Ishikawa (cell line): ENCODE measurements at regions not wholly inside any gene's neighbourhood (a gene's known extent, or its start where the extent isn't known, plus 50 kb on each side); places are given as distances from the start of the nearest gene placed in this dataset.

Experiments used
- CEBPB ChIP-seq: IDR thresholded peaks from 2 replicates; pipeline ENCODE4 v1.6.1; 2012
- EP300 ChIP-seq: IDR thresholded peaks from 2 replicates; pipeline ENCODE4 v1.6.1; 2012; ENCODE audit warnings: borderline replicate concordance
- FOXM1 ChIP-seq: IDR thresholded peaks from 2 replicates; pipeline ENCODE4 v1.6.1; 2012; ENCODE audit warnings: low read depth, borderline replicate concordance
- NFIC ChIP-seq: IDR thresholded peaks from 2 replicates; pipeline ENCODE4 v1.6.1; 2012
- RAD21 ChIP-seq: IDR thresholded peaks from 2 replicates; pipeline ENCODE4 v1.6.1; 2012; ENCODE audit warnings: low read depth
- TAF1 ChIP-seq: IDR thresholded peaks from 2 replicates; pipeline ENCODE4 v1.6.1; 2012; ENCODE audit warnings: low read depth, mild to moderate bottlenecking
- ZBTB7A ChIP-seq: IDR thresholded peaks from 2 replicates; pipeline ENCODE4 v1.6.1; 2012; ENCODE audit warnings: low read depth
- TF ChIP-seq, protein P1 (sequence below): IDR thresholded peaks from 2 replicates; pipeline ENCODE4 v1.6.1; 2012; ENCODE audit warnings: low read depth, mild to moderate bottlenecking
- TF ChIP-seq, protein P2 (sequence below): IDR thresholded peaks from 2 replicates; pipeline ENCODE4 v1.6.1; 2012

DNA sequence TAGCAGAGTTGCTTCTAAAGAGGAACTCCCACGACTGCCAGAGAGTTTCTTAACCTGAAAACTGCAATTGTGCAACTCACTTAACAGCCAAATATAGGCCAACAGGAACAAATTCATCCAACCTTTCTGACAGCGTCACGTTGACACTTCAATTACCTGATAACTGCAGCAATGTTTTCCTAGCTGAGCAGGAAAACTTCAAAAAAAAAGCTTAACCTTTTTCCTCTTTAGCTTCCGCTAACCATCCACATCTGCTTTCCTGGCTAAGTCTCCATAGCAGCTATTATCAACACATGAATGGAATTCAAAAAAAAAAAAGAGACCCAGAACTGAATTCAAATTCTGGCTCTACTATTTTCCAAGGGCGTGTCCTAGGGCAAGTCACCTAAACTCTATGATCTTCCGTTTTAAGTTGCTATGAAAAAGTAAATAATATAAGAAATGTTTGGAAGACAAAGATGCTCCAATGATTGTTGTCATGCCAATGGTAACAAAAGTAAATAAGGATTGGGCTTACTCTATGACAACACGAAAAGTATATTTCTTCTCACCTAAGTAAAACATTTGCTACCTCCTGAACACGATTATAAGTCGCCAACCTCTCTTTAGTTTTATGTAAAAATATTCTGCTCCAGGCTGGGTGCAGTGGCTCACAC lies 524.6 kb upstream of the JARID2 start:
- TF ChIP-seq NFIC (no peak), TAF1 (no peak), CEBPB (no peak), RAD21 (no peak), ZBTB7A (no peak), FOXM1 (no peak), EP300 (no peak)
- TF ChIP-seq, protein P1, sequence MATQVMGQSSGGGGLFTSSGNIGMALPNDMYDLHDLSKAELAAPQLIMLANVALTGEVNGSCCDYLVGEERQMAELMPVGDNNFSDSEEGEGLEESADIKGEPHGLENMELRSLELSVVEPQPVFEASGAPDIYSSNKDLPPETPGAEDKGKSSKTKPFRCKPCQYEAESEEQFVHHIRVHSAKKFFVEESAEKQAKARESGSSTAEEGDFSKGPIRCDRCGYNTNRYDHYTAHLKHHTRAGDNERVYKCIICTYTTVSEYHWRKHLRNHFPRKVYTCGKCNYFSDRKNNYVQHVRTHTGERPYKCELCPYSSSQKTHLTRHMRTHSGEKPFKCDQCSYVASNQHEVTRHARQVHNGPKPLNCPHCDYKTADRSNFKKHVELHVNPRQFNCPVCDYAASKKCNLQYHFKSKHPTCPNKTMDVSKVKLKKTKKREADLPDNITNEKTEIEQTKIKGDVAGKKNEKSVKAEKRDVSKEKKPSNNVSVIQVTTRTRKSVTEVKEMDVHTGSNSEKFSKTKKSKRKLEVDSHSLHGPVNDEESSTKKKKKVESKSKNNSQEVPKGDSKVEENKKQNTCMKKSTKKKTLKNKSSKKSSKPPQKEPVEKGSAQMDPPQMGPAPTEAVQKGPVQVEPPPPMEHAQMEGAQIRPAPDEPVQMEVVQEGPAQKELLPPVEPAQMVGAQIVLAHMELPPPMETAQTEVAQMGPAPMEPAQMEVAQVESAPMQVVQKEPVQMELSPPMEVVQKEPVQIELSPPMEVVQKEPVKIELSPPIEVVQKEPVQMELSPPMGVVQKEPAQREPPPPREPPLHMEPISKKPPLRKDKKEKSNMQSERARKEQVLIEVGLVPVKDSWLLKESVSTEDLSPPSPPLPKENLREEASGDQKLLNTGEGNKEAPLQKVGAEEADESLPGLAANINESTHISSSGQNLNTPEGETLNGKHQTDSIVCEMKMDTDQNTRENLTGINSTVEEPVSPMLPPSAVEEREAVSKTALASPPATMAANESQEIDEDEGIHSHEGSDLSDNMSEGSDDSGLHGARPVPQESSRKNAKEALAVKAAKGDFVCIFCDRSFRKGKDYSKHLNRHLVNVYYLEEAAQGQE = no peak
- TF ChIP-seq, protein P2, sequence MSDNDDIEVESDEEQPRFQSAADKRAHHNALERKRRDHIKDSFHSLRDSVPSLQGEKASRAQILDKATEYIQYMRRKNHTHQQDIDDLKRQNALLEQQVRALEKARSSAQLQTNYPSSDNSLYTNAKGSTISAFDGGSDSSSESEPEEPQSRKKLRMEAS = no peak
